M059J (cell line): ENCODE measurements at regions not wholly inside any gene's neighbourhood (a gene's known extent, or its start where the extent isn't known, plus 50 kb on each side); places are given as distances from the start of the nearest gene placed in this dataset.
"Not testable (repeated sequence)": the region's sequence is repeated elsewhere in the genome, so short reads cannot be mapped to it uniquely, and the experiment has no call there.

Experiments used
- DNase-seq: peaks from one replicate; pipeline ENCODE4 v3.0.0-alpha.2; 2012; ENCODE audit warnings: low read depth

DNA sequence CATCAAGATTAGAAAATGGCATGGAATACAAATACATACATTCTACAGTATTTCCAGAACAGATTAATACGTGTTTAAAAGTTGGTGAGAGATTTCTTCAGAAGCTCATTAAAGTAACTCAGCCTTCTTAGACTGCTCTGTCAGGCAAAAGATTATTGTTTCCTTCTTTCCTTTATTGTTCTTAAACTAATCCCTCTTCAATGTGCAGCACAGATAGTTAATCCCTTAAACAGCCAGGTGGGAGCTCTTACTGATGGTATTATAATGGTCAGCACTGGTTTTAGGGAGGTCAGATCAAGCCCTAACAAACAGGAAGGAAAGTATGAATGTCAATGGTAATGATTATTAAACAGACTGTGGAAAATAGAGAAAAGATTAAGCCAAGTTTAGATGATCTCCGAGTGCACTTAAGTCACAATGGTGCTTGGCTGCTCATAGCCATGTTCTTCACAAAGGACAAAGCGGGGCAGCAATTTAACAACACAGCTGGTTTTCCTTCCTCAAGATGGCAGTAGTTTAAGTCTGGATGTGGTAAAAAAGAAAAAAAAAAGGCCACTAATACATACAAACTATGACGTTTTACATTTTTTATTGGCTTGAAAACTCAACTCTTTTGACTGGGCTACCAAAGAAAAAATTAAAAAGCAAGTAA lies 992.6 kb downstream of the PCDH9 start:
- DNase-seq, result no peak

DNA sequence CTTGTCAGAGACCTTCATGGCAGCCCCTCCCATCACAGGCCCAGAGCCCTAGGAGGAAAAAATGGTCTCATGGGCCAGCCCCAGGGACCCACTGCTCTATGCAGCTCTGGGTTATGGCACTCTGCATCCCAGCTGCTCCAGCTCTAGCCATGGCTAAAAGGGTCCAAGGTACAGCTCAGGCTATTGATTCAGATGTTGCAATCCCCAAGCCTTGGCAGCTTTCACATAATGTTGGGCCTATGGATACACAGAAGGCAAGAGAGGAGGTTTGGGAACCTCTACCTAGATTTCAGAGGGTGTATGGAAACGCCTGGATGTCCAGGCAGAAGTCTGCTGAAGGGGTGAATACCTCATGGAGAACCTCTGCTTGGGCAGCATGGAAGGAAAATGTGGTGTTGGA lies 996.0 kb downstream of the PCDH9 start:
- DNase-seq, result no peak

DNA sequence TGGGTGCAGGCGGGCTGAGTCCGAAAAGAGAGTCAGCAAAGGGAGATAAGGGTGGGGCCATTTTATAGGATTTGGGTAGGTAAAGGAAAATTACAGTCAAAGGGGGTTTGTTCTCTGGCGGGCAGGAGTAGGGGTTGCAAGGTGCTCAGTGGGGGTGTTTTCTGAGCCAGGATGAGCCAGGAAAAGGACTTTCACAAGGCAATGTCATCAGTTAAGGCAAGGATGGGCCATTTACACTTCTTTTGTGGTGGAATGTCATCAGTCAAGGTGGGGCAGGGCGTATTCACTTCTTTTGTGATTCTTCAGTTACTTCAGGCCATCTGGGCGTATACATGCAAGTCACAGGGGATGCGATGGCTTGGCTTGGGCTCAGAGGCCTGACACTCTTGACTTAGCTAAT lies 998.2 kb downstream of the PCDH9 start:
- DNase-seq, result not testable (repeated sequence)

DNA sequence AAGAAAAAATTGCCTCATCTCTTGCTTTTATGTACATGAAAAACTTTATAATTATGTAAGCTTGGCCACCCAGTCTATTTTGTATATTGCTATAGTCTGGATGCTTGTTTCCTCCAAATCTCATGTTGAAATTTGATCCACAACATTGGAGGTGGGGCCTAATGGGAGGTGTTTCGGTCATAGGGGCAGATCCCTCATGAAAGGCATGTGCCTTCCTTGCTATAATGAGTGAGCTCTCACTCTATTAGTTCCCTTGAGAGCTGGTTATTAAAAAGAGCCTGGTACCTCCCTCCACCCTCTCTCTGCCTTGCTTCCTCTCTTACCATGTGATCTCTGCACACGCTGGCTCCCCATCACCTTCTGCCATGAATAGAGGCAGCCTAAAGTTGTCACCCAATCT lies 1005.1 kb downstream of the PCDH9 start:
- DNase-seq, result no peak

GRCh38 chr13:66224663-66225062 lies 1005.5 kb downstream of the PCDH9 start:
- DNase-seq, result no peak

GRCh38 chr13:66222926-66223325 lies 1007.2 kb downstream of the PCDH9 start:
- no peak for DNase-seq

DNA sequence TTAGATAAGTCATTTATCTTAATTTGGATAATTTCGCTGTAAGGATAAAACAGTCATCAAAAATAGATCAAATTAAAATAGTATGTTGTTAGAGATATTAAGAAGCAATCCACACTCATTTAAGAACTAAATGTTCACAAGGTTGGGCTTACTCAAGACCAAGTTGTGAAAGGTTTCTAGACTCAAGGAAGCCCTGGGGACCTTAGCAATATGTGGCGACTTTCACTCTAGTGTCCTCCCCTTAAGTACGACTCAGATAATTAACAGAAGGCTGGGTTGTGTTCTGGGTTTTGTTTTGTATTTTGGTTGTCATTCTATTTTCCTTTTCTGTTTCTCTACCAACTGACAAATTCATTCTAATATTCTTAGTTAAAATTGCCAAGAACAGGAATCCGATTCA lies 1008.0 kb downstream of the PCDH9 start:
- no peak for DNase-seq

DNA sequence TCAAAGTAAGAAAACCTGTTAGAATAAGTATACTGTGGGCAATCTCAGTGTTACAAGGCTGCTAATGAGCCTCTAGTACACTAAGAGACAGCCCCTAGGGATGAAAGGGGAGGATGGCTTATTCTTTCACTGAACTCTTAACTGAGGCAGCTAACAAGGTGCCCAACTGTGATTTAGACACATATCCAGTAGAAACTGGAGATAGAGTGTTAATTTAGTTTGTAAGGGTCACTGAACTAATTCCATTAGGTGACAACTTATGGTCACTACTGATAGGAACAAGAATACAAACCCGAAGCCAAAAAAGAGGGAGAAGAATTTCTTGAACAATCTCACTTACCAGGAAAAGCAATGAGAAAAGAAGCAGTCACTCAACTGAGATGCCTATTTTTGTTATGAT lies 1010.6 kb downstream of the PCDH9 start:
- no peak for DNase-seq

GRCh38 chr13:66218583-66218982 lies 1011.6 kb downstream of the PCDH9 start:
- no peak for DNase-seq

GRCh38 chr13:66216728-66217127 lies 1013.4 kb downstream of the PCDH9 start:
- DNase-seq, result no peak

- no peak for DNase-seq
These were observed 1015.7 kb downstream of the PCDH9 start for GRCh38 chr13:66214467-66214866.

- DNase-seq, result no peak
These were observed 1017.6 kb downstream of the PCDH9 start for GRCh38 chr13:66212511-66212910.

- DNase-seq, result peak; percentile 6
These were observed 1019.5 kb downstream of the PCDH9 start for GRCh38 chr13:66210677-66211076.

- DNase-seq, result no peak
These were observed 1021.5 kb downstream of the PCDH9 start for GRCh38 chr13:66208589-66208988.

DNA sequence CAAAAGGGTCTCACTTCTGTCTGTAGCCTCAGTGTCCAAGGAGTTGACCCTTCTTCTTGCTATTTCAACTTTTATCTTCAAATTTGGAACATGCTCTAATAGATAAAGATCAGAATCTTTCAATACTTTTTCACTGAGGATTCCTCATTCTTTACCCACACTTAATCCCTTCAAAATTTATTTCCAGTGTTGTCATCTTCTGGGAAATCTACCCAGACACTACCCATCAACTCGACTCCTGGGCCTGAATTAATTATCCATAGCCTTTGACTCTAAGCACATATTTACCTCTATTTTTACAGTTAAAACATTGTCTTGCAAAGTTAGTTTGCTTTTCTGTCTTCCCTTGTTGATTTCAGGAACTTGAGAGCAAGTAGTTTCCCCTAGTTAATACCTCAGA lies 1022.5 kb downstream of the PCDH9 start:
- no peak for DNase-seq

DNA sequence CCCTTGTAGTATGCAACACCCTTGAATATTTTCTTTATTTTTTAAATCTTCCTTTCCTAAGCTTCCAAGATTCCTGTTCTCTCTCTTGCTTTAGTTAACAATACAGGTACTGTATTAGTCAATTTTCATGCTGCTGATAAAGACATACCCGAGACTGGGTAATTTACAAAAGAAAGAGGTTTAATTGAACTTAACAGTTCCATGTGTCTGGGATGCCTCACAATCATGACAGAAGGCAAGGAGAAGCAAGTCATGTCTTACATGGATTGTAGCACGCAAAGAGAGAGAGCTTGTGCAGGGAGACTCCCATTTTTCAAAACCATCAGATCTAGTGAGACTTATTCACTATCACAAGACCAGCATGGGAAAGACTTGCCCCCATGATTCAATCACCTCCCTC lies 1024.3 kb downstream of the PCDH9 start:
- no peak for DNase-seq

DNA sequence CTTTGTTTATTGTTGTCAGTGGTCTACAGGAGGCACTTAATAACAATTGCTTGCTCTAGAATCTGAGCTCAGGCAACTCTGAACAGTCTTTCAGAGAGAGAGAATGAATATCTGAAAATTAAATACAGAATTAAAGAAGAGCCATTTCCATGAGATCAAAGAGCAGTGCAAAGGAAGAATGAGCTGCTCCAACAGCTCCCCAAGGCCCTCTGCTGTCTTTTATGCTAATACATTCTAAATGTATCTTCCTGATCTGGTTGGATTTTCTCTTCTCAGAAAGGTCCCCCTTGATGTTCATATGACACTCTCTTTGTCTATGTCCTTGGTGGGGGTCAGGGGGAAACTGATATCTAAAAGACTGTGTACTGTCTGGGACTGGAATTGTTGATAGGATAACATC lies 1029.6 kb downstream of the PCDH9 start:
- no peak for DNase-seq

- no peak for DNase-seq
These were observed 1034.9 kb downstream of the PCDH9 start for GRCh38 chr13:66195238-66195637.

GRCh38 chr13:66189986-66190385 lies 1040.2 kb downstream of the PCDH9 start:
- DNase-seq, result no peak

DNA sequence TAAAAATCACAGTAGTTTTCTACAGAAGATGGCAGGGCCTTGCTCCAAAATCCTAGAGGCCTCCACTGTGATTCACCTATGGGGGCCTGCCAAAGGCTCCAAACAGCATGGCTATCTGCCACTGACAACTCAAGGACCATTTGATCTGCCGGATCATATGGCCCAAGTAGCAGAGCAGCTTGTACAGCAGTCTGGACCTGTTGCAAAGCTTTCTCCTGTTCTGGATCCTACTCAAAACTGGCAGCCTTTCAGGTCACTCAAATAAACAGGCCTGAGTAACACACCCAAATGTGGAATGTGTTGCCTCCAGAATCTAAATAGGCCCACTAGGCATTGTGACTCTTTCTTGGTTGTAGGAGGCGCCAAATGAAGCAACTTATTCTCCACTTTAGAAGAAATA lies 1049.3 kb downstream of the PCDH9 start:
- DNase-seq, result no peak

DNA sequence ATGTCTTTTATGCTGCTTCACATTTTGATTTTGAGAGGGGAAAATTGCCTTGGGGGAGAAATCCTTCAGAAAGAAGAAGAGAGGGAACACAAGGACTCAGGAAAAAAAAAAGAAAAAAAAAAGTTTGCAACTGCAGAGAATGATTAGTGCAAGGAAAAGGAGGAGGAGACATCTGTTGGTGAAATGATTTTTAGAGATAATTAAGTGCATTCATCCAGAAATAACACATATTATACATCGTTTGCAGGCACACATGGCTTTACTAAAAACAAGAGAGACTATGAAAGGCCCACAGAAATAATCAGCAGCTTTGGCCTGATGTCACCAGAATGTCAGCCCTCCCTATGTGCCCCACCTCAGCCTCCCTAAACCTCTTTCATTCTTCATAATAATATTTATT lies 1058.2 kb downstream of the PCDH9 start:
- DNase-seq, result no peak

GRCh38 chr13:66162470-66162869 lies 1067.7 kb downstream of the PCDH9 start:
- no peak for DNase-seq

GRCh38 chr13:66159511-66159910 lies 1070.6 kb downstream of the PCDH9 start:
- no peak for DNase-seq

GRCh38 chr13:66154976-66155375 lies 1075.2 kb downstream of the PCDH9 start:
- DNase-seq, result no peak
